Testis (tissue), 2 donors: ENCODE measurements at regions not wholly inside any gene's neighbourhood (a gene's known extent, or its start where the extent isn't known, plus 50 kb on each side); places are given as distances from the start of the nearest gene placed in this dataset.
A peak's percentile ranks its signal among the peaks of the same experiment; 100 is the strongest.

Experiments
- DNase-seq: peaks from one replicate; pipeline ENCODE4 v3.0.0-alpha.2; 2019
- H3K27ac ChIP-seq, 2 donors: fragments of 200-600 bp; sonication (generic); one replicate each; pipeline ENCODE4 v1.5.1; 2019
- H3K27me3 ChIP-seq: fragments of 200-600 bp; sonication (generic); one replicate; pipeline ENCODE4 v1.5.1; 2019
- H3K36me3 ChIP-seq: fragments of 200-600 bp; sonication (generic); one replicate; pipeline ENCODE4 v1.5.1; 2017; ENCODE audit warnings: low read depth; ENCODE audit errors: missing control alignments
- H3K4me1 ChIP-seq: fragments of 200-600 bp; sonication (generic); one replicate; pipeline ENCODE4 v1.5.1; 2019
- H3K4me3 ChIP-seq, 2 donors: fragments of 200-600 bp; sonication (generic); one replicate each; pipeline ENCODE4 v1.5.1; 2017 to 2019
- H3K9me3 ChIP-seq: fragments of 200-600 bp; sonication (generic); one replicate; pipeline ENCODE4 v1.5.1; 2017
- POLR2A ChIP-seq: fragments of 450-650 bp; IDR thresholded peaks from one replicate; pipeline ENCODE4 v1.6.1; 2017; ENCODE audit warnings: antibody characterized with exemption, mild to moderate bottlenecking, moderate library complexity
- WGBS, 2 donors: methylation state at CpG; one replicate each; pipeline ENCODE4 v1.1.5; 2018; 5-methylcytosine and 5-hydroxymethylcytosine counted together
- intact Hi-C: fragments of 100-400 bp; cut with DNase I; formaldehyde crosslinking; loops from one replicate; pipeline ENCODE4 v1.15.1; 2023; ENCODE audit warnings: low total_unique reads
- TF ChIP-seq, protein P1 (sequence below), 3 experiments: fragments of 450-650 bp in 2 of 3; fragments of 200-600 bp in 1 of 3; sonication (generic) in 1 of 3; IDR thresholded peaks; one replicate each; pipeline ENCODE4 v1.5.1; 2016 to 2019; ENCODE audit warnings: antibody characterized with exemption in 3 of 3, mild to moderate bottlenecking in 2 of 3, moderate library complexity in 1 of 3

DNA sequence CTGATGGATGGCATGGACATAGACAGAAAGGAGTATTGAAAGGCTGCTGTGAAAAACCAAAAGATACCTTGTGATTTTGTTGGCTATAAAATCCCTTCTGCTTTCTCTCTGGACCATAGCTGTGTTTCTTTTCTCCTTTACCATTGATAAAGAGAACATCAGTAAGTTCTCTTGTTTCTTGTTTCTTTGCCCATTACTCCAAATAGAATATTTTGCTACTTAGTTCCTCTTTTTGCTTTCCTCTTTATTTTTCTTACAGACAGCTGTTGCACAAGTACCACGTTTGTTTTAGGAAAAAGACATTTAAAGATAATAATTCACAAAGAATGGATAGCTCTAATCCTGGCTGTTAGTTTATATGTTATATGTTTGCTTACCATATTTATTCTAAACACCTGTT lies 1129.2 kb downstream of the DTWD2 start:
- no peaks in the 10 kb centered on the region for H3K27me3 ChIP-seq
- no peaks in the 10 kb centered on the region for H3K36me3 ChIP-seq
- intact Hi-C loops = no loop called here
- TF ChIP-seq POLR2A = no peak
- TF ChIP-seq, protein P1, sequence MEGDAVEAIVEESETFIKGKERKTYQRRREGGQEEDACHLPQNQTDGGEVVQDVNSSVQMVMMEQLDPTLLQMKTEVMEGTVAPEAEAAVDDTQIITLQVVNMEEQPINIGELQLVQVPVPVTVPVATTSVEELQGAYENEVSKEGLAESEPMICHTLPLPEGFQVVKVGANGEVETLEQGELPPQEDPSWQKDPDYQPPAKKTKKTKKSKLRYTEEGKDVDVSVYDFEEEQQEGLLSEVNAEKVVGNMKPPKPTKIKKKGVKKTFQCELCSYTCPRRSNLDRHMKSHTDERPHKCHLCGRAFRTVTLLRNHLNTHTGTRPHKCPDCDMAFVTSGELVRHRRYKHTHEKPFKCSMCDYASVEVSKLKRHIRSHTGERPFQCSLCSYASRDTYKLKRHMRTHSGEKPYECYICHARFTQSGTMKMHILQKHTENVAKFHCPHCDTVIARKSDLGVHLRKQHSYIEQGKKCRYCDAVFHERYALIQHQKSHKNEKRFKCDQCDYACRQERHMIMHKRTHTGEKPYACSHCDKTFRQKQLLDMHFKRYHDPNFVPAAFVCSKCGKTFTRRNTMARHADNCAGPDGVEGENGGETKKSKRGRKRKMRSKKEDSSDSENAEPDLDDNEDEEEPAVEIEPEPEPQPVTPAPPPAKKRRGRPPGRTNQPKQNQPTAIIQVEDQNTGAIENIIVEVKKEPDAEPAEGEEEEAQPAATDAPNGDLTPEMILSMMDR (IDR thresholded peaks at IDR 0.05) = no peak
- H3K9me3 ChIP-seq = no peaks in the 10 kb centered on the region
- H3K4me1 ChIP-seq = no peaks in the 10 kb centered on the region
- no peak for DNase-seq
- H3K27ac ChIP-seq = no peak overlapping the region
- 9 to 28% methylated on average over 1 of the region's 1 CpG for WGBS, 2 donors
- H3K4me3 ChIP-seq = no peak overlapping the region

DNA sequence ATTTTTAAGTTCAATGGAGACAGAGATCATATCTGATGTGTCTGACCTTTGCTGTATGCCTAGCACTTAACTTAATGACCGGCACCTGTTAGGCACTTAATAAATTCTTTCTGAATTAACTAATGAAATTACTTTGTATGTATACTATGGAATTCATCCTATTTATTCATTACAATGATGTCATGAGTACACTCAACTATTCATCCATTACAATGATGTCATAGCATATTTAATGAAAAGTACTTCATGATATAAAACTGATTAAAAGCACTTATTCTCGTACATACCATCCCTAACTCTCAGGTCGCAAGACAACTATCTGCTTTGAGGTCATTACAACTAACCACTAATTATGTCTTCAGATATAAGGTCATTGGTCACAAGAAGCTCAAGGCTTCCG lies 1131.6 kb downstream of the DTWD2 start:
- TF ChIP-seq, protein P1 (IDR thresholded peaks at IDR 0.05) = no peak
- no peak for TF ChIP-seq POLR2A
- Histone ChIP-seq H3K36me3 (no peaks in the 10 kb centered on the region), H3K27me3 (no peaks in the 10 kb centered on the region), H3K9me3 (no peaks in the 10 kb centered on the region), H3K4me1 (no peaks in the 10 kb centered on the region), H3K27ac (no peak overlapping the region), H3K4me3 (no peak overlapping the region)
- intact Hi-C loops = no loop called here
- no peak for DNase-seq
- 90% methylated on average over 4 of the region's 4 CpGs for WGBS, 2 donors

DNA sequence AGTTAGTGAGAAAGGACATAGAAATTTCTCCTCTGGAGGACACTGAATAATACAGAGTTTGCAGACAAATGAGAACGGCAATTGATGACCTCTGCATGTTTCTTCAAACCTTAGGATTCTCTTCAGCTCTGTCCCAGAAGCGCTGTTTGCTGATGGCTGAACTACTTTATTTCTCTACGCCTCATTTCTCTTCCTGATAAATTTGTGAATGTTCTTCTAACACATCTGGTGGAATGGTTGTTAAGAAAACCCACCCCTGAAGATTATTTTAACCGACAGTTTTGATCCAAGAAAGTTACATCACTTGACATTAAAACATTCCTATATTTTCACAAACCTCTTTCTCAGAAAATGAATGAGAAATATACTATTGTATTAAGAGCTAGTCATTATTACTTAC lies 1150.6 kb downstream of the DTWD2 start:
- intact Hi-C loops = no loop called here
- H3K4me1 ChIP-seq = no peaks in the 10 kb centered on the region
- H3K27ac ChIP-seq = no peak overlapping the region
- no peaks in the 10 kb centered on the region for H3K27me3 ChIP-seq
- no peak overlapping the region for H3K4me3 ChIP-seq
- no peaks in the 10 kb centered on the region for H3K36me3 ChIP-seq
- no peaks in the 10 kb centered on the region for H3K9me3 ChIP-seq
- TF ChIP-seq, protein P1 (IDR thresholded peaks at IDR 0.05) = no peak
- no peak for TF ChIP-seq POLR2A
- no peak for DNase-seq
- 80 to 92% methylated on average over 4 of the region's 4 CpGs for WGBS, 2 donors

DNA sequence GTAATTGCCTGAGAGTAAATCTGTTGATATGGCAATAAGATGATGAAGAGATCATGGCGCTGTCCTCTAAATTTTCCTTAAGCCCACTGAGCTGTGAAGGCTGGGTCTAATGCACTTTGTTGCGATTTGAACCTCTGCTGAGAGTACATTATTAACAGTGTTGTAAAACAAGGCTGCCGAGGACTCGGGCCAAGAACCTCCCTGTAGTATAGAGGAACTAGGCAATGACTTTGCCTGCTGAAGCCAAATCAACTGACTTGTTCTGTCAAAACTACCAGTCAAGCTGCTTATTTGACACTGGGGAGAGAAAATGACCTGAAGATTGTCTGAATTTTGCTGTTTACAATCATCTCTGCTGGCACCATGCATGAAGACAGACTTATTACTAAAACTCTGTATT lies 1154.7 kb downstream of the DTWD2 start:
- H3K4me3 ChIP-seq = no peak overlapping the region
- H3K27me3 ChIP-seq = no peaks in the 10 kb centered on the region
- WGBS, 2 donors = 64 to 68% methylated on average over 4 of the region's 4 CpGs
- H3K36me3 ChIP-seq = no peaks in the 10 kb centered on the region
- peak; percentile 32 for DNase-seq
- H3K4me1 ChIP-seq = no peaks in the 10 kb centered on the region
- no peak overlapping the region for H3K27ac ChIP-seq
- intact Hi-C loops = no loop called here
- no peaks in the 10 kb centered on the region for H3K9me3 ChIP-seq
- TF ChIP-seq POLR2A = no peak
- TF ChIP-seq, protein P1 (IDR thresholded peaks at IDR 0.05) = no peak

DNA sequence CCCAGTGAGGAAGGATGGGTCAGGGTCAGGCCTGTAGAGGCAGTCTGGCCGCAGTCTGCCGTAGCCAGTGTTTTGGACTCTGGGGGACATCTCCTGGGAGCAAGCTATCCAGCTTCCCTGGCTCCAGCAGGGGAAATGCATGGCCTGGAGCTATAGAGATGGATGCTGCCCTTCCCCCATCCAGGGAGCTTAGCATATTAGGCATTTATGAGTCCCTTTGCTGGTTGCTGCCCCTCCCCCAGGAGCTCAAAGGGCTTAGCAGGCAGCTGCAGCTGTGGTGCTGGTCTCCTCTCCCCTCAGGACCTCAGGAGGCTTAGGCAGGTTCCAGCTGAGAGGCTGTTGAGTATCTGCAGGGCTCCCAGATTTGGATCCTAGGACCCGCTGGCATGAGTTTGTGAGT lies 1158.7 kb downstream of the DTWD2 start:
- H3K4me1 ChIP-seq = no peaks in the 10 kb centered on the region
- H3K27ac ChIP-seq = no peak overlapping the region
- TF ChIP-seq, protein P1 (IDR thresholded peaks at IDR 0.05) = no peak
- TF ChIP-seq POLR2A = no peak
- no peaks in the 10 kb centered on the region for H3K36me3 ChIP-seq
- H3K27me3 ChIP-seq = no peaks in the 10 kb centered on the region
- no peak overlapping the region for H3K4me3 ChIP-seq
- 85% methylated on average over 3 of the region's 3 CpGs; no CpG with 5 or more reads in 1 of the 2 donors for WGBS, 2 donors
- intact Hi-C loops = no loop called here
- DNase-seq = no peak
- H3K9me3 ChIP-seq = no peaks in the 10 kb centered on the region
